ENCODE measurements at regions not wholly inside any gene's neighbourhood (a gene's known extent, or its start where the extent isn't known, plus 50 kb on each side); places are given as distances from the start of the nearest gene placed in this dataset.
A peak's percentile ranks its signal among the peaks of the same experiment; 100 is the strongest.

GRCh38 chr6:144474904-144475303 is 189.8 kb downstream of the UTRN start:
- ChIA-PET CTCF (no interaction called here), POLR2A (no interaction called here)
- Histone ChIP-seq H3K27me3 (ENCODE audit: control insufficient read depth in 1 of 2, insufficient read depth in 2 of 2, low read length in 2 of 2) (no peaks in the 10 kb centered on the region), H3K36me3 (ENCODE audit: insufficient read depth, low read length) (peaks cover 64% of the 10 kb centered on the region), H3K4me1 (ENCODE audit: insufficient read depth, low read length) (no peaks in the 10 kb centered on the region), H3K9me3 (ENCODE audit: control insufficient read depth in 1 of 2, insufficient read depth in 1 of 2, low read length in 2 of 2) (no peaks in the 10 kb centered on the region), H3K4me3 (ENCODE audit: low read length) (no peak overlapping the region), H3K27ac (ENCODE audit: low read depth in 1 of 2, low read length in 2 of 2) (no peak overlapping the region)
- H3K36me3 Mint-ChIP-seq (ENCODE audit: low read depth): peaks cover 89% of the 10 kb centered on the region
- no peaks in the 10 kb centered on the region for H3K27me3 Mint-ChIP-seq
- no peaks in the 10 kb centered on the region for H3K9me3 Mint-ChIP-seq
- no peak for DNase-seq
- ATAC-seq (ENCODE audit: poor library complexity): no peak
- peak overlapping the region; percentile 76 for H3K27ac Mint-ChIP-seq
- H3K4me1 Mint-ChIP-seq (ENCODE audit: low read depth): no peaks in the 10 kb centered on the region
- intact Hi-C loops (cut with DNase I, micrococcal nuclease): loop anchor here in 1 of 2 experiments (5.0 kb wide), 1 partner anchor 253 kb away; no protein-coding TSS in a partner anchor
- TF ChIP-seq, protein P1, sequence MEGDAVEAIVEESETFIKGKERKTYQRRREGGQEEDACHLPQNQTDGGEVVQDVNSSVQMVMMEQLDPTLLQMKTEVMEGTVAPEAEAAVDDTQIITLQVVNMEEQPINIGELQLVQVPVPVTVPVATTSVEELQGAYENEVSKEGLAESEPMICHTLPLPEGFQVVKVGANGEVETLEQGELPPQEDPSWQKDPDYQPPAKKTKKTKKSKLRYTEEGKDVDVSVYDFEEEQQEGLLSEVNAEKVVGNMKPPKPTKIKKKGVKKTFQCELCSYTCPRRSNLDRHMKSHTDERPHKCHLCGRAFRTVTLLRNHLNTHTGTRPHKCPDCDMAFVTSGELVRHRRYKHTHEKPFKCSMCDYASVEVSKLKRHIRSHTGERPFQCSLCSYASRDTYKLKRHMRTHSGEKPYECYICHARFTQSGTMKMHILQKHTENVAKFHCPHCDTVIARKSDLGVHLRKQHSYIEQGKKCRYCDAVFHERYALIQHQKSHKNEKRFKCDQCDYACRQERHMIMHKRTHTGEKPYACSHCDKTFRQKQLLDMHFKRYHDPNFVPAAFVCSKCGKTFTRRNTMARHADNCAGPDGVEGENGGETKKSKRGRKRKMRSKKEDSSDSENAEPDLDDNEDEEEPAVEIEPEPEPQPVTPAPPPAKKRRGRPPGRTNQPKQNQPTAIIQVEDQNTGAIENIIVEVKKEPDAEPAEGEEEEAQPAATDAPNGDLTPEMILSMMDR (IDR thresholded peaks at IDR 0.05): no peak
- no peak overlapping the region for H3K4me3 Mint-ChIP-seq

DNA sequence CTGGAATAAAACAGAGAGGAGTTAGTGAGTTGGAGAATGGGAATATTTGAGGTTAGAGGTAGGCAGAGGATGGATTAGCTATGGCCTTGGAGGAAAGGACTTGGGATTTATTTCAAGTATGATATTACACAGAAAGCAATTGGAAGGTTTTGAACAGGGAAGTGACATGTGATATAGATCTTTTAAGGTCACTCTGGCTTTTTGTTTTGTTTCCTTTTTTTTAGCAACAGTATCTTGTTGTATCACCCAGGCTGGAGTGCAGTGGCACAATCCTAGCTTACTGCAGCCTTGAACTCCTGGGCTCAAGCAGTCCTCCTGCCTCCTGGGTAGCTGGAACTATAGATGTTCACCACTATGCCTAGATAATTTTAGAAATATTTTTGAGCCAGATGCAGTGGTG is 190.3 kb downstream of the UTRN start:
- DNase-seq: no peak
- intact Hi-C loops (cut with DNase I, micrococcal nuclease): loop anchor here in 1 of 2 experiments (5.0 kb wide), 1 partner anchor 253 kb away; no protein-coding TSS in a partner anchor
- no peak overlapping the region for H3K27ac ChIP-seq (ENCODE audit: low read depth in 1 of 2, low read length in 2 of 2)
- H3K4me3 ChIP-seq (ENCODE audit: low read length): no peak overlapping the region
- CTCF ChIA-PET: no interaction called here
- Mint-ChIP-seq H3K27ac (peak overlapping the region; percentile 76), H3K9me3 (no peaks in the 10 kb centered on the region), H3K36me3 (ENCODE audit: low read depth) (peaks cover 93% of the 10 kb centered on the region), H3K4me3 (no peak overlapping the region), H3K4me1 (ENCODE audit: low read depth) (no peaks in the 10 kb centered on the region), H3K27me3 (no peaks in the 10 kb centered on the region)
- POLR2A ChIA-PET: no interaction called here
- no peaks in the 10 kb centered on the region for H3K27me3 ChIP-seq (ENCODE audit: control insufficient read depth in 1 of 2, insufficient read depth in 2 of 2, low read length in 2 of 2)
- no peaks in the 10 kb centered on the region for H3K9me3 ChIP-seq (ENCODE audit: control insufficient read depth in 1 of 2, insufficient read depth in 1 of 2, low read length in 2 of 2)
- peaks cover 67% of the 10 kb centered on the region for H3K36me3 ChIP-seq (ENCODE audit: insufficient read depth, low read length)
- no peak for ATAC-seq (ENCODE audit: poor library complexity)
- TF ChIP-seq, protein P1 (IDR thresholded peaks at IDR 0.05): no peak
- no peaks in the 10 kb centered on the region for H3K4me1 ChIP-seq (ENCODE audit: insufficient read depth, low read length)

DNA sequence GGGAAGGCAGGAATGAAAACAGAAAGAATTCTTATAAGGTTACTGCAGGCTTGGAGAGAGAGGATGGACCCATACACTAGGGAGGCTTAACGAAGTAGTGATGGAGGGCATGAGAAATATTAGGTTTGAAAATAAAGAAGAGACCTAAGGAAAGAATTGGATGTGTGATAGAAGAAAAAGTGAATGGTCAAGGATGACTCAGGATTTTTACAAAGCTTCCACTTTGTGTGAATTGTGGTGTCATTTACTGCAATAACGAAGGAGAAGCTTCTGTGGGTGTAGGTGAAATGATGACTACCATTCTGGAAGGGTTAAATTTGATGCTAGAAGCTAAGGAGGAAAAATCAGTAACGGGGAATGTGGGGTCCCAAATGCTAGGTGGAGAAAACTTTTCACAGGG is 191.2 kb downstream of the UTRN start:
- no peaks in the 10 kb centered on the region for H3K4me1 ChIP-seq (ENCODE audit: insufficient read depth, low read length)
- H3K27ac ChIP-seq (ENCODE audit: low read depth in 1 of 2, low read length in 2 of 2): no peak overlapping the region
- H3K9me3 ChIP-seq (ENCODE audit: control insufficient read depth in 1 of 2, insufficient read depth in 1 of 2, low read length in 2 of 2): no peaks in the 10 kb centered on the region
- CTCF ChIA-PET: no interaction called here
- Mint-ChIP-seq H3K4me3 (no peak overlapping the region), H3K9me3 (no peaks in the 10 kb centered on the region), H3K27ac (peak overlapping the region; percentile 61), H3K27me3 (no peaks in the 10 kb centered on the region), H3K4me1 (ENCODE audit: low read depth) (no peaks in the 10 kb centered on the region), H3K36me3 (ENCODE audit: low read depth) (peaks cover 92% of the 10 kb centered on the region)
- no peaks in the 10 kb centered on the region for H3K27me3 ChIP-seq (ENCODE audit: control insufficient read depth in 1 of 2, insufficient read depth in 2 of 2, low read length in 2 of 2)
- intact Hi-C loops (cut with DNase I, micrococcal nuclease): loop anchor here in 1 of 2 experiments (5.0 kb wide), 1 partner anchor 254 kb away; no protein-coding TSS in a partner anchor
- POLR2A ChIA-PET: no interaction called here
- H3K4me3 ChIP-seq (ENCODE audit: low read length): no peak overlapping the region
- peaks cover 68% of the 10 kb centered on the region for H3K36me3 ChIP-seq (ENCODE audit: insufficient read depth, low read length)
- TF ChIP-seq, protein P1 (IDR thresholded peaks at IDR 0.05): no peak
- ATAC-seq (ENCODE audit: poor library complexity): no peak
- no peak for DNase-seq

Measured in CD4-positive, alpha-beta T cell (primary cell).